GM12892 (cell line): ENCODE measurements at regions not wholly inside any gene's neighbourhood (a gene's known extent, or its start where the extent isn't known, plus 50 kb on each side); places are given as distances from the start of the nearest gene placed in this dataset.

Source experiments
- POLR2A ChIP-seq: IDR thresholded peaks from 2 replicates; pipeline ENCODE4 v1.6.1; 2011; ENCODE audit warnings: low read depth, low read length, control low read depth
- POLR2AphosphoS5 ChIP-seq: IDR thresholded peaks from 2 replicates; pipeline ENCODE4 v1.6.1; 2011; ENCODE audit warnings: low read depth, low read length, control low read depth
- TAF1 ChIP-seq: IDR thresholded peaks from 2 replicates; pipeline ENCODE4 v1.6.1; 2011; ENCODE audit warnings: low read depth, mild to moderate bottlenecking, control low read depth, low read length, borderline replicate concordance

- TF ChIP-seq TAF1 (no peak), POLR2AphosphoS5 (no peak), POLR2A (no peak)
These were observed 1539.0 kb downstream of the UQCRFS1 start for GRCh38 chr19:27673986-27674385.
